Panc1 (cell line): ENCODE measurements at regions not wholly inside any gene's neighbourhood (a gene's known extent, or its start where the extent isn't known, plus 50 kb on each side); places are given as distances from the start of the nearest gene placed in this dataset.

ENCODE experiments used
- POLR2AphosphoS5 ChIP-seq: IDR thresholded peaks from 2 replicates; pipeline ENCODE4 v1.6.1; 2012; ENCODE audit warnings: mild to moderate bottlenecking, low read depth, low read length, moderate library complexity
- TF ChIP-seq, protein P1 (sequence below): fragments of 450-650 bp; IDR thresholded peaks from 2 replicates; pipeline ENCODE4 v1.5.1; 2017; ENCODE audit warnings: mild to moderate bottlenecking

DNA sequence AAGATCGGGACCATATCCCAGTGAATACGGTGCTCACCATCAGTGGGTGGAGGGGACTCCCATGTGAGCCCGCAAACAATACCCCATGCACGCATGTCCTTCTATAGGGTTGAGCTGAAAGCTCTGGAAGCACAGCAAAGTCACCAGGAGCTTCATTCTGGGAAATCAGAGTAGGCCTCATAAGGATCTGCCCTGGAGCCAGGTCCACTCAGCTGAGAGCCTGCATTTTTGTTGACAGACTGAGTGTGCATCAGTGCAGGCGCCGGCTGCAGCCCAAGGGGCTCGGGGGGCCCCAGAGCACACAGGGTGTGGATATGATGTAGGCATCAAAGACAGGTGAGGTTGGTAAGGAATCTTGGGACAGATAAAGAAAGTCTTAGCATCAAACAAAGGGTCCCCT, 79.8 kb upstream of the CD93 start:
- TF ChIP-seq POLR2AphosphoS5, result no peak
- TF ChIP-seq, protein P1, sequence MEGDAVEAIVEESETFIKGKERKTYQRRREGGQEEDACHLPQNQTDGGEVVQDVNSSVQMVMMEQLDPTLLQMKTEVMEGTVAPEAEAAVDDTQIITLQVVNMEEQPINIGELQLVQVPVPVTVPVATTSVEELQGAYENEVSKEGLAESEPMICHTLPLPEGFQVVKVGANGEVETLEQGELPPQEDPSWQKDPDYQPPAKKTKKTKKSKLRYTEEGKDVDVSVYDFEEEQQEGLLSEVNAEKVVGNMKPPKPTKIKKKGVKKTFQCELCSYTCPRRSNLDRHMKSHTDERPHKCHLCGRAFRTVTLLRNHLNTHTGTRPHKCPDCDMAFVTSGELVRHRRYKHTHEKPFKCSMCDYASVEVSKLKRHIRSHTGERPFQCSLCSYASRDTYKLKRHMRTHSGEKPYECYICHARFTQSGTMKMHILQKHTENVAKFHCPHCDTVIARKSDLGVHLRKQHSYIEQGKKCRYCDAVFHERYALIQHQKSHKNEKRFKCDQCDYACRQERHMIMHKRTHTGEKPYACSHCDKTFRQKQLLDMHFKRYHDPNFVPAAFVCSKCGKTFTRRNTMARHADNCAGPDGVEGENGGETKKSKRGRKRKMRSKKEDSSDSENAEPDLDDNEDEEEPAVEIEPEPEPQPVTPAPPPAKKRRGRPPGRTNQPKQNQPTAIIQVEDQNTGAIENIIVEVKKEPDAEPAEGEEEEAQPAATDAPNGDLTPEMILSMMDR, result no peak
